Fibroblast of skin of right quadriceps (primary cell): ENCODE measurements at regions not wholly inside any gene's neighbourhood (a gene's known extent, or its start where the extent isn't known, plus 50 kb on each side); places are given as distances from the start of the nearest gene placed in this dataset.

ENCODE experiments used
- DNase-seq: peaks from one replicate; pipeline ENCODE4 v3.0.0-alpha.2; 2013

- DNase-seq = peak; percentile 34
Measured at GRCh38 chr10:117673230-117674010, 130.9 kb downstream of the EMX2 start.

GRCh38 chr10:117674201-117674600 is 131.7 kb downstream of the EMX2 start:
- no peak for DNase-seq

GRCh38 chr10:117674646-117675045 is 132.1 kb downstream of the EMX2 start:
- peak; percentile 67 for DNase-seq

- no peak for DNase-seq
Measured at GRCh38 chr10:117675514-117676055, 133.0 kb downstream of the EMX2 start.

GRCh38 chr10:117677239-117677638 is 134.7 kb downstream of the EMX2 start:
- no peak for DNase-seq

GRCh38 chr10:117677890-117678500 is 135.4 kb downstream of the EMX2 start:
- DNase-seq = peak; percentile 59

- no peak for DNase-seq
Measured at GRCh38 chr10:117680601-117681000, 138.1 kb downstream of the EMX2 start.

GRCh38 chr10:117681104-117681503 is 138.6 kb downstream of the EMX2 start:
- no peak for DNase-seq

GRCh38 chr10:117684046-117684610 is 141.6 kb downstream of the EMX2 start:
- no peak for DNase-seq

- peak; percentile 64 for DNase-seq
Measured at GRCh38 chr10:117684672-117685211, 142.2 kb downstream of the EMX2 start.

- DNase-seq = no peak
Measured at GRCh38 chr10:117685431-117685830, 142.9 kb downstream of the EMX2 start.

- DNase-seq = no peak
Measured at GRCh38 chr10:117686606-117687005, 144.1 kb downstream of the EMX2 start.

GRCh38 chr10:117688358-117688757 is 145.8 kb downstream of the EMX2 start:
- DNase-seq = no peak

GRCh38 chr10:117689566-117689965 is 147.0 kb downstream of the EMX2 start:
- peak; percentile 35 for DNase-seq

- no peak for DNase-seq
Measured at GRCh38 chr10:117690359-117690758, 147.8 kb downstream of the EMX2 start.

GRCh38 chr10:117694190-117694589 is 151.6 kb downstream of the EMX2 start:
- peak; percentile 37 for DNase-seq

- DNase-seq = no peak
Measured at GRCh38 chr10:117697402-117697801, 154.9 kb downstream of the EMX2 start.

GRCh38 chr10:117698809-117699208 is 156.3 kb downstream of the EMX2 start:
- DNase-seq = no peak

- no peak for DNase-seq
Measured at GRCh38 chr10:117699436-117700075, 157.0 kb downstream of the EMX2 start.

GRCh38 chr10:117710181-117710798 is 167.7 kb downstream of the EMX2 start:
- no peak for DNase-seq

GRCh38 chr10:117716889-117717288 is 174.3 kb downstream of the EMX2 start:
- DNase-seq = no peak
